Panc1 (cell line): ENCODE measurements at regions not wholly inside any gene's neighbourhood (a gene's known extent, or its start where the extent isn't known, plus 50 kb on each side); places are given as distances from the start of the nearest gene placed in this dataset.

ENCODE experiments used
- ATAC-seq: fragments of 200-7000 bp; cut with Tn5 transposase; 2 replicates; pipeline ENCODE4 v1.9.1; 2020; ENCODE audit warnings: mild to moderate bottlenecking, moderate library complexity
- BruUV-seq: library from RNA; stranded (reverse); fragments of 400-500 nt; replicated peaks from 2 replicates; lab custom pipeline; 2021; lab: Mats Ljungman, UMichigan
- CTCF ChIA-PET: fragments of 300-600 bp; sonication (Branson Sonifier 250); formaldehyde crosslinking; loops from one replicate; lab custom pipeline; 2022; ENCODE audit warnings: antibody characterized with exemption; lab: Charles Lee
- POLR2A ChIA-PET: fragments of 300-600 bp; sonication (Branson Sonifier 250); formaldehyde crosslinking; loops from one replicate; lab custom pipeline; 2022; ENCODE audit warnings: antibody characterized with exemption; lab: Charles Lee
- DNase-seq: peaks from one replicate; pipeline ENCODE4 v3.0.0-alpha.2; 2010; ENCODE audit warnings: low read depth, low spot score
- H3K27ac ChIP-seq: 2 replicates; pipeline ENCODE4 v1.5.1; 2011; ENCODE audit warnings: mild to moderate bottlenecking, low read length, inconsistent platforms
- H3K27me3 ChIP-seq: fragments of 200-500 bp; sonication (Bioruptor generic); 2 replicates; pipeline ENCODE4 v1.6.0; 2014; ENCODE audit warnings: low read length, inconsistent platforms; ENCODE audit not compliant: control insufficient read depth, insufficient read depth
- H3K36me3 ChIP-seq: fragments of 200-500 bp; sonication (Bioruptor generic); 2 replicates; pipeline ENCODE4 v1.5.1; 2014; ENCODE audit warnings: inconsistent platforms, mild to moderate bottlenecking, low read length, moderate library complexity; ENCODE audit not compliant: control insufficient read depth, insufficient read depth
- H3K4me1 ChIP-seq: 2 replicates; pipeline ENCODE4 v1.5.1; 2011; ENCODE audit warnings: inconsistent platforms, mild to moderate bottlenecking, low read length, moderate library complexity; ENCODE audit not compliant: control insufficient read depth, insufficient read depth
- H3K4me3 ChIP-seq, 2 experiments: 2 replicates each; pipeline ENCODE4 v1.5.1; 2011 to 2012; ENCODE audit warnings: low read depth in 2 of 2, low read length in 2 of 2, mild to moderate bottlenecking in 2 of 2, inconsistent platforms in 1 of 2, moderate library complexity in 1 of 2
- H3K9me3 ChIP-seq: fragments of 200-500 bp; sonication (Bioruptor generic); 2 replicates; pipeline ENCODE4 v1.5.1; 2014; ENCODE audit warnings: low read depth, mild to moderate bottlenecking, inconsistent platforms, low read length, moderate library complexity; ENCODE audit not compliant: control insufficient read depth, insufficient read depth
- CTCF ChIP-seq: fragments of 450-650 bp; IDR thresholded peaks from 2 replicates; pipeline ENCODE4 v1.5.1; 2017; ENCODE audit warnings: mild to moderate bottlenecking
- POLR2AphosphoS5 ChIP-seq: IDR thresholded peaks from 2 replicates; pipeline ENCODE4 v1.6.1; 2012; ENCODE audit warnings: mild to moderate bottlenecking, low read depth, low read length, moderate library complexity
- REST ChIP-seq, 2 experiments: IDR thresholded peaks; 2 replicates each; pipeline ENCODE4 v1.6.1; 2011 to 2012; ENCODE audit warnings: low read depth in 2 of 2, control low read depth in 1 of 2, low read length in 1 of 2, mild to moderate bottlenecking in 1 of 2, moderate library complexity in 1 of 2; ENCODE audit not compliant: insufficient read depth in 1 of 2
- SIN3A ChIP-seq: IDR thresholded peaks from 2 replicates; pipeline ENCODE4 v1.6.1; 2012; ENCODE audit warnings: low read depth, mild to moderate bottlenecking, low read length, moderate library complexity, borderline replicate concordance; ENCODE audit not compliant: insufficient read depth
- TCF7L2 ChIP-seq: IDR thresholded peaks from 2 replicates; pipeline ENCODE4 v1.6.1; 2011; ENCODE audit warnings: mild to moderate bottlenecking, low read depth, low read length, inconsistent platforms
- in situ Hi-C: cut with HindIII; loops from 2 replicates; pipeline ENCODE4 v1.10.0; 2016; ENCODE audit warnings: low sequenced_read_pairs, low pct_unique_long_range_greater_than_20kb
- intact Hi-C: fragments of 100-400 bp; cut with micrococcal nuclease; formaldehyde crosslinking; loops from one replicate; pipeline ENCODE4 v1.10.0; 2022; ENCODE audit not compliant: unreplicated experiment

GRCh38 chr5:67813877-67814539 lies 401.5 kb upstream of the PIK3R1 start:
- TF ChIP-seq CTCF (no peak), TCF7L2 (no peak), REST (IDR thresholded peaks at IDR 0.05; ENCODE audit: insufficient read depth in 1 of 2, low read depth in 2 of 2, low read length in 1 of 2) (no peak), SIN3A (no peak), POLR2AphosphoS5 (no peak)
- DNase-seq, result no peak
- ATAC-seq, result no peak

GRCh38 chr5:67809589-67809988 lies 406.0 kb upstream of the PIK3R1 start:
- in situ Hi-C loops (no loop called here), intact Hi-C loops (no loop called here)
- no peaks in the 10 kb centered on the region for H3K36me3 ChIP-seq
- H3K4me1 ChIP-seq, result no peaks in the 10 kb centered on the region
- POLR2A ChIA-PET, result no interaction called here
- no peak for TF ChIP-seq TCF7L2
- no peak for TF ChIP-seq REST (IDR thresholded peaks at IDR 0.05; ENCODE audit: insufficient read depth in 1 of 2, low read depth in 2 of 2, low read length in 1 of 2)
- no peak for TF ChIP-seq SIN3A
- no peak for TF ChIP-seq POLR2AphosphoS5
- H3K9me3 ChIP-seq, result no peaks in the 10 kb centered on the region
- DNase-seq (no peak), ATAC-seq (no peak)
- CTCF ChIA-PET, result no interaction called here
- H3K4me3 ChIP-seq, result no peak overlapping the region
- H3K27me3 ChIP-seq, result no peaks in the 10 kb centered on the region
- BruUV-seq, result no TSS peak
- no peak overlapping the region for H3K27ac ChIP-seq

More at GRCh38 chr5:67813877-67814539, 401.5 kb upstream of the PIK3R1 start:
- H3K9me3 ChIP-seq, result no peaks in the 10 kb centered on the region
- H3K27ac ChIP-seq, result no peak overlapping the region
- intact Hi-C loops (no loop called here), in situ Hi-C loops (no loop called here)
- CTCF ChIA-PET, result no interaction called here
- H3K4me1 ChIP-seq, result no peaks in the 10 kb centered on the region
- H3K27me3 ChIP-seq, result no peaks in the 10 kb centered on the region
- BruUV-seq, result no TSS peak
- H3K36me3 ChIP-seq, result no peaks in the 10 kb centered on the region
- H3K4me3 ChIP-seq, result no peak overlapping the region
- POLR2A ChIA-PET, result no interaction called here
